ENCODE measurements at regions not wholly inside any gene's neighbourhood (a gene's known extent, or its start where the extent isn't known, plus 50 kb on each side); places are given as distances from the start of the nearest gene placed in this dataset.

DNA sequence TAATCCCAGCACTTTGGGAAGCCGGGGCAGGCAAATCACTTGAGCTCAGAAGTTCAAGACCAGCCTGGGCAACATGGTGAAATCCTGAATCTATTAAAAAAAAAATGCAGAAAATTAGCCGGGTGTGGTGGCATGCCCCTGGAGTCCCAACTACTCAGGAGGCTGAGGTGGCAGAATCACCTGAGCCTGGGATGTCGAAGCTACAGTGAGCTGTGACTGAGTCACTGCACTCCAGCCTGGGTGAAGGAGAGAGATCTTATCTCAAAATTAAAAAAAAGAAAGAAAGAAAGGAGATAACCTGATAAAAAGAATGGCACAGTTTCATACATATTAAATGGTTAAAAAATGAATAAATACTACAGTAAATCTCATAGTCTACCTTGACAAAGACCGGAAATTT lies 123.6 kb upstream of the TNFAIP3 start:
- ChIA-PET CTCF (interaction anchor here (0.6 to 0.9 kb wide), 4 partner anchors 14 to 999 kb away, joined by 3 read pairs; no protein-coding TSS in a partner anchor), POLR2A (interaction anchor here (0.8 to 1.5 kb wide), 4 partner anchors 9 to 40 kb away, joined by 3 to 8 read pairs (median 4); no protein-coding TSS in a partner anchor)
- TF ChIP-seq, protein P1, sequence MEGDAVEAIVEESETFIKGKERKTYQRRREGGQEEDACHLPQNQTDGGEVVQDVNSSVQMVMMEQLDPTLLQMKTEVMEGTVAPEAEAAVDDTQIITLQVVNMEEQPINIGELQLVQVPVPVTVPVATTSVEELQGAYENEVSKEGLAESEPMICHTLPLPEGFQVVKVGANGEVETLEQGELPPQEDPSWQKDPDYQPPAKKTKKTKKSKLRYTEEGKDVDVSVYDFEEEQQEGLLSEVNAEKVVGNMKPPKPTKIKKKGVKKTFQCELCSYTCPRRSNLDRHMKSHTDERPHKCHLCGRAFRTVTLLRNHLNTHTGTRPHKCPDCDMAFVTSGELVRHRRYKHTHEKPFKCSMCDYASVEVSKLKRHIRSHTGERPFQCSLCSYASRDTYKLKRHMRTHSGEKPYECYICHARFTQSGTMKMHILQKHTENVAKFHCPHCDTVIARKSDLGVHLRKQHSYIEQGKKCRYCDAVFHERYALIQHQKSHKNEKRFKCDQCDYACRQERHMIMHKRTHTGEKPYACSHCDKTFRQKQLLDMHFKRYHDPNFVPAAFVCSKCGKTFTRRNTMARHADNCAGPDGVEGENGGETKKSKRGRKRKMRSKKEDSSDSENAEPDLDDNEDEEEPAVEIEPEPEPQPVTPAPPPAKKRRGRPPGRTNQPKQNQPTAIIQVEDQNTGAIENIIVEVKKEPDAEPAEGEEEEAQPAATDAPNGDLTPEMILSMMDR (IDR thresholded peaks at IDR 0.05; ENCODE audit: unreplicated experiment): no peak
- BruUV-seq (replicated peaks): no TSS peak
- no peaks in the 10 kb centered on the region for H3K27me3 Mint-ChIP-seq (ENCODE audit: insufficient read depth, unreplicated experiment)
- H3K9me3 Mint-ChIP-seq (ENCODE audit: unreplicated experiment): no peaks in the 10 kb centered on the region
- H3K36me3 Mint-ChIP-seq (ENCODE audit: insufficient read depth, unreplicated experiment): no peaks in the 10 kb centered on the region
- intact Hi-C loops (cut with micrococcal nuclease): no loop called here
- no peak overlapping the region for H3K4me3 Mint-ChIP-seq (ENCODE audit: unreplicated experiment)
- DNase-seq (ENCODE audit: unreplicated experiment): no peak
- no peak overlapping the region for H3K27ac Mint-ChIP-seq (ENCODE audit: low read depth, unreplicated experiment)
- H3K4me1 Mint-ChIP-seq (ENCODE audit: insufficient read depth, unreplicated experiment): peaks cover 23% of the 10 kb centered on the region

DNA sequence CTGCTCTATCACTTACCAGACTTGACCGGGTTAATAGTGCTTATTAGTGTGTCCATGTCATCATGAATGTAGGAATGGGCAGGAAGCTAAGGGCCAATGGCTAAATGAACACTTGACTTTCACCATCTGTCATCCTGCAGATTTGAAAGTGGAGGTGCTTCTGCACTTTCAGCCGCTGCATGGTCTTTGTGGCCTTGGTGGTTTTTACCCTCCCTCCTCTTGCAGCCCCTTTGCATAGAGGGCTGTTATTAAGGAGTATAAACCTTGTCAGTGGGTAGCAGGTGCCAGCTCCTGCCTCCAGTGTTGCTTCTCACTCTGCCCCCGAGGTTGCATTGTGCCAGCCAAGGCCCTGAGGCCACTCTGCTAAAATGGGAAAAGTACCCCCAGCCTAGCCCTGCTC lies 122.2 kb upstream of the TNFAIP3 start:
- Mint-ChIP-seq H3K27ac (ENCODE audit: low read depth, unreplicated experiment) (no peak overlapping the region), H3K36me3 (ENCODE audit: insufficient read depth, unreplicated experiment) (no peaks in the 10 kb centered on the region), H3K4me3 (ENCODE audit: unreplicated experiment) (no peak overlapping the region), H3K27me3 (ENCODE audit: insufficient read depth, unreplicated experiment) (no peaks in the 10 kb centered on the region), H3K9me3 (ENCODE audit: unreplicated experiment) (no peaks in the 10 kb centered on the region), H3K4me1 (ENCODE audit: insufficient read depth, unreplicated experiment) (peaks cover 23% of the 10 kb centered on the region)
- ChIA-PET CTCF (no interaction called here), POLR2A (interaction anchor here (1.1 to 1.5 kb wide), 3 partner anchors 10 to 18 kb away, joined by 3 to 8 read pairs (median 3); no protein-coding TSS in a partner anchor)
- no peak for DNase-seq (ENCODE audit: unreplicated experiment)
- no TSS peak for BruUV-seq (replicated peaks)
- intact Hi-C loops (cut with micrococcal nuclease): no loop called here
- TF ChIP-seq, protein P1 (IDR thresholded peaks at IDR 0.05; ENCODE audit: unreplicated experiment): no peak

DNA sequence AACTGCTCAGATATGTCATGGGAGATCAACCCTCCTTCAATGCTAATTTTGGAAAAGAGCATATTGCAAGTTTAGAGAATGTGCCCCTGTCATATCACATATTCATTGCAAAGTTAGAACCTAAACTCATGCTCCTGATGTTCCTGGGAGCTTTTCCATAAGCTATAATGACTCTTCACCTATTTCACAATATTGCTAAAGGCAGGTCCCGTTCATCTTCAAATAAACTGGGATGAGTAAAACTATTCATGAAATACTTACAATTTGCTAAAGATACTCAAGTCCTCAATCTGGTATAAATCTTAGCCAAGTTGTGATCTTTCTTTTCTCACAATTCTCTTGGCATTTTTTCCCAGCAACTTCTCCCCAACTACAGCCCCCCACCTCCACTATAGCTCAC lies 121.7 kb upstream of the TNFAIP3 start:
- no peak for DNase-seq (ENCODE audit: unreplicated experiment)
- Mint-ChIP-seq H3K9me3 (ENCODE audit: unreplicated experiment) (no peaks in the 10 kb centered on the region), H3K27me3 (ENCODE audit: insufficient read depth, unreplicated experiment) (no peaks in the 10 kb centered on the region), H3K4me3 (ENCODE audit: unreplicated experiment) (no peak overlapping the region), H3K36me3 (ENCODE audit: insufficient read depth, unreplicated experiment) (no peaks in the 10 kb centered on the region), H3K4me1 (ENCODE audit: insufficient read depth, unreplicated experiment) (peaks cover 23% of the 10 kb centered on the region), H3K27ac (ENCODE audit: low read depth, unreplicated experiment) (no peak overlapping the region)
- BruUV-seq (replicated peaks): no TSS peak
- TF ChIP-seq, protein P1 (IDR thresholded peaks at IDR 0.05; ENCODE audit: unreplicated experiment): no peak
- intact Hi-C loops (cut with micrococcal nuclease): no loop called here
- ChIA-PET POLR2A (interaction anchor here (1.1 to 1.2 kb wide), 3 partner anchors 11 to 19 kb away, joined by 3 to 4 read pairs (median 3); no protein-coding TSS in a partner anchor), CTCF (no interaction called here)

DNA sequence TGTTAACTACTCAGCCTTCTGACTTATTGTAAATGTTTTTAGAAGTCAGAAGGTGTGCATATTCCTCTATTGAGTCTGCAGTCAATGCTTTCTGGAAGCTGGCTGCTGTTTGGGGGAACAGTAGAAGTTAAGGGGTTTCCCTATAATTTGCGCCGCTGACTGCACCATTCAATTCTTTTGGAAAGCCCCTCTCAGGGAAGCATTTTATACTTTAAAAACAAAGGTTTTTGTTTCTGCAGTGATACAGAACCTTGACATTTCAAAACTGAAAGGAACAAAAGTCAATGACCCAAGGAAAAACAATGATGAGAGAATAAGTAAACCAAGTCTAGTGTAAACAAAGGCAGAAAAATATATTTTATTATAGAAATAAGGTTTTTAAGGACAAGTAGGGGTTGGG lies 120.8 kb upstream of the TNFAIP3 start:
- ChIA-PET POLR2A (interaction anchor here (1.1 kb wide), 2 partner anchors 10 to 17 kb away, joined by 3 to 4 read pairs; no protein-coding TSS in a partner anchor), CTCF (no interaction called here)
- Mint-ChIP-seq H3K36me3 (ENCODE audit: insufficient read depth, unreplicated experiment) (no peaks in the 10 kb centered on the region), H3K4me3 (ENCODE audit: unreplicated experiment) (no peak overlapping the region), H3K27me3 (ENCODE audit: insufficient read depth, unreplicated experiment) (no peaks in the 10 kb centered on the region), H3K9me3 (ENCODE audit: unreplicated experiment) (no peaks in the 10 kb centered on the region), H3K4me1 (ENCODE audit: insufficient read depth, unreplicated experiment) (peaks cover 23% of the 10 kb centered on the region), H3K27ac (ENCODE audit: low read depth, unreplicated experiment) (no peak overlapping the region)
- no TSS peak for BruUV-seq (replicated peaks)
- DNase-seq (ENCODE audit: unreplicated experiment): no peak
- intact Hi-C loops (cut with micrococcal nuclease): no loop called here
- TF ChIP-seq, protein P1 (IDR thresholded peaks at IDR 0.05; ENCODE audit: unreplicated experiment): no peak

Measured in MCF 10A (cell line).